Prostate gland (tissue), 2 donors: ENCODE measurements at regions not wholly inside any gene's neighbourhood (a gene's known extent, or its start where the extent isn't known, plus 50 kb on each side); places are given as distances from the start of the nearest gene placed in this dataset.

ENCODE experiments used
- CTCF ChIP-seq, 4 experiments: fragments of 200-600 bp in 2 of 4; fragments of 450-650 bp in 2 of 4; sonication (generic) in 2 of 4; IDR thresholded peaks; 1 replicate in 3 of 4; 2 replicates in 1 of 4; pipeline ENCODE4 v1.5.1; 2016 to 2019; ENCODE audit warnings: antibody characterized with exemption in 4 of 4, mild to moderate bottlenecking in 2 of 4, moderate library complexity in 2 of 4
- POLR2A ChIP-seq: fragments of 450-650 bp; IDR thresholded peaks from one replicate; pipeline ENCODE4 v1.6.1; 2016; ENCODE audit warnings: antibody characterized with exemption, mild to moderate bottlenecking
- POLR2AphosphoS5 ChIP-seq: sonication (generic); formaldehyde crosslinking; IDR thresholded peaks from one replicate; pipeline ENCODE4 v1.6.1; 2017; ENCODE audit warnings: antibody characterized with exemption

- TF ChIP-seq POLR2A = no peak
- no peak for TF ChIP-seq CTCF (IDR thresholded peaks at IDR 0.05)
- no peak for TF ChIP-seq POLR2AphosphoS5
These were observed 1399.4 kb downstream of the EFNB2 start for GRCh38 chr13:105135852-105136615.
